ENCODE measurements at regions not wholly inside any gene's neighbourhood (a gene's known extent, or its start where the extent isn't known, plus 50 kb on each side); places are given as distances from the start of the nearest gene placed in this dataset.
"Not testable (repeated sequence)": the region's sequence is repeated elsewhere in the genome, so short reads cannot be mapped to it uniquely, and the experiment has no call there.

DNA sequence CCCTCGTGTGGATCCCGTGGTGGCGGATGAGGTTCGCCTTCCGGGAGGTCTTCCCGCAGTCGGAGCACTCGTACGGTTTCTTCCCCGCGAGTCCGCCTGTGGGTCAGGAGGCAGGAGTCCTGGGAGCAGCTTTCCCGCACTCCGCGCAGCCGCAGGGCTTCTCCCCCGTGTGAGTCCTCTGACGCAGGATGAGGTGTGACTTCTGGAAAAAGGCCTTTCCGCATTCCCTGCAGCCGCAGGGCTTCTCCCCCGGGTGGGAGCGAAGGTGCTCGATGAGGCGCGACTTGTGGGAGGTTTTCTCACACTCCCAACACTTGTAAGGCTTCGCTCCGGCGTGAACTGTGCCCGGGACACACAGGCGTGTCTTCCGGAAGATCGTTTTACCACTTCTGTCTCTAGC is 68.8 kb upstream of the WIPI2 start:
- H3K27ac Mint-ChIP-seq (ENCODE audit: unreplicated experiment); H3K36me3 Mint-ChIP-seq (ENCODE audit: low read depth, unreplicated experiment); DNase-seq (ENCODE audit: low spot score); H3K4me3 Mint-ChIP-seq (ENCODE audit: unreplicated experiment); H3K9me3 Mint-ChIP-seq (ENCODE audit: unreplicated experiment); H3K27me3 Mint-ChIP-seq (ENCODE audit: unreplicated experiment); H3K4me1 Mint-ChIP-seq (ENCODE audit: unreplicated experiment): not testable (repeated sequence)

GRCh38 chr7:5131238-5131637 is 58.8 kb upstream of the WIPI2 start:
- H3K4me1 Mint-ChIP-seq (ENCODE audit: unreplicated experiment); H3K4me3 Mint-ChIP-seq (ENCODE audit: unreplicated experiment); H3K27ac Mint-ChIP-seq (ENCODE audit: unreplicated experiment); DNase-seq (ENCODE audit: low spot score); H3K27me3 Mint-ChIP-seq (ENCODE audit: unreplicated experiment); H3K9me3 Mint-ChIP-seq (ENCODE audit: unreplicated experiment); H3K36me3 Mint-ChIP-seq (ENCODE audit: low read depth, unreplicated experiment): not testable (repeated sequence)

GRCh38 chr7:5132539-5132938 is 57.5 kb upstream of the WIPI2 start:
- no peaks in the 10 kb centered on the region for H3K36me3 Mint-ChIP-seq (ENCODE audit: low read depth, unreplicated experiment)
- no peaks in the 10 kb centered on the region for H3K27me3 Mint-ChIP-seq (ENCODE audit: unreplicated experiment)
- H3K4me1 Mint-ChIP-seq (ENCODE audit: unreplicated experiment), result peaks cover 3% of the 10 kb centered on the region
- H3K9me3 Mint-ChIP-seq (ENCODE audit: unreplicated experiment), result no peaks in the 10 kb centered on the region
- no peak overlapping the region for H3K4me3 Mint-ChIP-seq (ENCODE audit: unreplicated experiment)
- DNase-seq (ENCODE audit: low spot score), result no peak
- H3K27ac Mint-ChIP-seq (ENCODE audit: unreplicated experiment), result no peak overlapping the region
- TF ChIP-seq, protein P1, sequence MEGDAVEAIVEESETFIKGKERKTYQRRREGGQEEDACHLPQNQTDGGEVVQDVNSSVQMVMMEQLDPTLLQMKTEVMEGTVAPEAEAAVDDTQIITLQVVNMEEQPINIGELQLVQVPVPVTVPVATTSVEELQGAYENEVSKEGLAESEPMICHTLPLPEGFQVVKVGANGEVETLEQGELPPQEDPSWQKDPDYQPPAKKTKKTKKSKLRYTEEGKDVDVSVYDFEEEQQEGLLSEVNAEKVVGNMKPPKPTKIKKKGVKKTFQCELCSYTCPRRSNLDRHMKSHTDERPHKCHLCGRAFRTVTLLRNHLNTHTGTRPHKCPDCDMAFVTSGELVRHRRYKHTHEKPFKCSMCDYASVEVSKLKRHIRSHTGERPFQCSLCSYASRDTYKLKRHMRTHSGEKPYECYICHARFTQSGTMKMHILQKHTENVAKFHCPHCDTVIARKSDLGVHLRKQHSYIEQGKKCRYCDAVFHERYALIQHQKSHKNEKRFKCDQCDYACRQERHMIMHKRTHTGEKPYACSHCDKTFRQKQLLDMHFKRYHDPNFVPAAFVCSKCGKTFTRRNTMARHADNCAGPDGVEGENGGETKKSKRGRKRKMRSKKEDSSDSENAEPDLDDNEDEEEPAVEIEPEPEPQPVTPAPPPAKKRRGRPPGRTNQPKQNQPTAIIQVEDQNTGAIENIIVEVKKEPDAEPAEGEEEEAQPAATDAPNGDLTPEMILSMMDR (IDR thresholded peaks at IDR 0.05; ENCODE audit: unreplicated experiment), result no peak

- Mint-ChIP-seq H3K27ac (ENCODE audit: unreplicated experiment) (no peak overlapping the region), H3K9me3 (ENCODE audit: unreplicated experiment) (no peaks in the 10 kb centered on the region), H3K4me1 (ENCODE audit: unreplicated experiment) (no peaks in the 10 kb centered on the region), H3K27me3 (ENCODE audit: unreplicated experiment) (no peaks in the 10 kb centered on the region), H3K4me3 (ENCODE audit: unreplicated experiment) (no peak overlapping the region), H3K36me3 (ENCODE audit: low read depth, unreplicated experiment) (no peaks in the 10 kb centered on the region)
- DNase-seq (ENCODE audit: low spot score), result peak; percentile 55
- TF ChIP-seq, protein P1 (IDR thresholded peaks at IDR 0.05; ENCODE audit: unreplicated experiment), result peak; percentile 53
Observed at GRCh38 chr7:5139998-5140397, 50.0 kb upstream of the WIPI2 start.
